NCI-H2081 (cell line): ENCODE measurements at regions not wholly inside any gene's neighbourhood (a gene's known extent, or its start where the extent isn't known, plus 50 kb on each side); places are given as distances from the start of the nearest gene placed in this dataset.
"Not testable (repeated sequence)": the region's sequence is repeated elsewhere in the genome, so short reads cannot be mapped to it uniquely, and the experiment has no call there.

Source experiments
- DNase-seq, 2 experiments: peaks; one replicate each; lab custom pipeline; 2025; lab: John Stamatoyannopoulos, UW

DNA sequence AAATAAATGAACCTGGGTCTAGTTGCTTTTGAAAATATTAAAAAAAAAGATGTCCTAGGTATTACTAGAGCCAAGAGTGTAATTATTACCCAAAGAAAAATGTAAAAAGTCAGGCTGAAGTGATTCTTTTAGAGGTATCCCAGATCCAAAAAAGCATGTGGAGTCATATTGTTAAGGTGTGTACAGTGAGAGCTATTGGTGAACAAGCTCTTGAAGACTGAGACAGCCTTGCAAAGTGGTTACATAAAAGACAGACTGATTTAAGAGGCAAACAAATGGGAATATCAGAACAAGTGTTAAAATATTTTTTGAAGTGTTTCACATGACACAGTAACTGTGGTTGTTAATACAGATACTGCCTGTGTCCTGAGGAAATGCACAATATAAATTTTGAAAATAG is 624.5 kb downstream of the PLOD2 start:
- DNase-seq, result no peak

DNA sequence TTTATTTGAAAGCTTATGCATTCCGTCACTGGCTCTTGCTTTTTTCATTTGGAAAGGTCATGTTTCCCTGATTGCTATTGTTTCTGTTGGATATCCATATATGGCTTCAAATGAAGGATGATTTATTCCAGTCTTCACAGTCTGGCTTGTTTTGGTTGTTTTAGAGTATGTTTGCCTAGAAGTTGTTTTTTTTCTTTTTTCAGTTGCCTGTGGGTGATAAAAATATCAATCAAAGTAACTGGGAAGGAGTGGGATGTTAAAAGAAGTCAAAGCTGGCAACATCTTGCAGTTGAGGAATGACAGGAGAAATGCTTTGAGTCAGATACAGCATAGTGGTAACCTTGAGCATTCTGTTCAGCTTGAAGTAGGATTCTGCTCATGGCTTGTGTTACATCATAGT is 610.5 kb downstream of the PLOD2 start:
- no peak for DNase-seq

DNA sequence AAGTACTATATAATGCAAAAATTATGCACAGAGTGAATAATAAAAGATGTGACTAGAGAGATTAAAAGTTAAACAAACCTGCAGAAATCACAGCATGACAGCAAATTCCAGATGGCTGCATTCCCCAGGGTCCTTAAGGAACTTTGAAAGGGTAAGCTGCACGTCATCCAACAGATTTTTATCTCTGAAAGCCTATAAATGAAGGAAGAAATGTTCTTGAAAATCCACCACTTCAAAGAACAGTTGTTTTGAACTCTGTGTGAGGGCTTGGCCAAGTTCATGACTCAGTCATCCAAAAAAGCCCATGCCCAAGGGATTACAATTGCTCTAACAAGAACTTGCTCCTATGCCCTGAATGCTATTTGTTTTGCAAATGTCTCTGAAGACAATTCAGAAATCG is 603.6 kb downstream of the PLOD2 start:
- DNase-seq, result no peak

DNA sequence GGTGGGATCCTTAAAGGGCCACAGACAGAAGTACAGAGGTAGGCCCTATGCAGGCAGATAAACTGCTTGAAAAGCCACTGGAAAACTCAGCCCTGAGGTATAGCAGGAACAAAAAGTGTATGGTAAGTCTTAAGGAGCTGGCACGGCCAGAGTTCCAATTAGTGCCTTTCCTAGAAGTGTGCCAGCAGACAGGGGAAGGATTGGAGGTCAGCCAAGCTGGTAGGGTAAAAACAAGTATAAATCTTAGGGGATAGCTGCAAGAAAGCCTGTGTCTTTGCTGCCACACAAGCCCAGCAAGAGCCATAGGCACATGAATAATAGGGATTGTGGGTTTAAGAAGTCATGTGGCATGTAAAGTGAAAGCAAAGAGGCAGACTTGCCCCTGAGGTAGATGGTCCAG is 582.5 kb downstream of the PLOD2 start:
- no peak for DNase-seq

DNA sequence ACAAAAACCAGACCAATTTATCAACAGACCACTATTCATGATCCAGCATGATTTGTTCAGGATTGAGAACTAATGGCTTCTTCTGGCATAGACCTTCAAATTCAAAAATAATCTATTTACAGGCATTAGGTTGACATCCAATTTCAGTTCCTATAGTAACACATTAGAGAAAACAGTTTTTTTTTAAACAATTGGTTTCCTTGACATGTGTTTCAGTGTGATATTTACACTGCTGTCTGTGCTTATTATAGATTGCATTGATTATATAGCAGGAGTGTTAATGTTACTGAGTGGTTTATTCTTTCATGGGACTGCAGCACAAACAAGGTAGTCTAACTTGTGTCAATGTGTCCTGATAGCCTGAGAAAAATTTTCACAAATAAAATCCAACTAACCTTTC is 579.3 kb downstream of the PLOD2 start:
- DNase-seq, result peak; percentile 23 to 75

DNA sequence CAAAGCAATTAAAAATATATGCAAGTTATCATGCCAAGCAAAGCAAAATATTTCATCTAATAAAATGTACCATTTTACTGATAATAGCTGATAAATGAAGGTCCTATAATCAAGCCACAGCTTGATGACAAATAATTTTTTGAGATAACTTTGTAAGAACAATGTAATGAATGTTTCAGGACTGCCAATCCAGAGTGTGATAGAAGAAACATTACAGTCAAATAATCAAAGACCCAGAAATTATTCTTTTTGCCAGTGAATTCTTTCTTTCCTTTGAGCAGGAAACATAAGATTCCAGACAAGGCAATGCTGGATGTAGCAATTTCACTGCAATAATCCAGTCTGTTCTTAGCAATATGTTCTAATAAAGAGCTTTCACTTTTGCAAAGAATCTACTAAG is 556.1 kb downstream of the PLOD2 start:
- DNase-seq, result no peak

DNA sequence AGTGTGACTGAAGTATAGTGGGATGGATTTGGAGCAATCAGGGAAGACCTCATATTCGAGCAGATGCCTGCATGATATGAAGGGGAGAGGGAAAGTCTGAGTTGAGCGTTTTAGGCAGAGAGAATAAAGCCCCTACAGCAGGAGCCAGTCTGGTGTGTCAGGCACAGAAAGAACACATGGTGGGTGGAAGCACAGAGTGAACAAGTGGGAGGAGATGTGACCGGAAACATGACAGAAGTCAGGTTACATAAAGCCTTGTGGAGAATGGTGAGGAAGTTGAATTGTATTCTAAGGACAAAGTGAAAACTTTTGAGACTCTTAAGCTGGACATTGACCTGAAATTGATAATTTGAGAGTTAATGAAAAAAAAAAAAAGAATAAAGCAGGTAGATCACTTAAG is 541.0 kb downstream of the PLOD2 start:
- DNase-seq, result no peak

DNA sequence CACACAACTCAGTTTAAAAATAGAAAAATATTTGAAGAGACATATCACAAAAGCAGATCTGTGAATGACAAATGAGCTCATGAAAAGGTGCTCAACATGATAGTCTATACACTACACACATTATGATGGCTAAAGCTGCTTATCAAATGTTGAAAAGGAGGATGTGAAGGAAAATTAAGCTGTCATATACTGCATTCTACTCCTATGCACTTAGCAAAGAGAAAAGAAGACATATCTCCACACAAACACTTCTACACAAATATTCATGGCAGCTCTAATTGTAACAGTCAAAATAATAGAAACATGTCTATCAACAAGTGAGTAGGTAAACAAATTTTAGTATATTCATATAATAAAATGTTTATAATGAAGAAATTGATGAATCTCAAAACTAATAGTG is 540.5 kb downstream of the PLOD2 start:
- no peak for DNase-seq

DNA sequence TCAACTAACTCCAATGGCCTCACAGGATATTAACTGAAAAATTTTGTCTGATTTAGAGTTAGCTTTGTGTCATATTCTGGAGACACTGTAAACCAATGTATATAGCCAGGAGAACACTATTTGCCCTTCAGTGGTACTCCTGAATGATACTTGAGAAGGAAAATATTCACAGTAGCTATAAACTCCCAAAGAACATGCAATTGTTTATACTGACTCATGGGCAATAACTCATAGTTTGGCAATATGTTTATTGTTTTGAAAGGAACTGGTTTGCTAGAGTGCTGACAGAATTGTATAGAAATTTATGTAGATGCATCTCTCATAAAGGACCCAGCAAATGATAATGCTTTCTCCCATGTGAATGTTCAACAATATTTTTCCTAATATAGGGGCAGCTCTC is 537.6 kb downstream of the PLOD2 start:
- no peak for DNase-seq

DNA sequence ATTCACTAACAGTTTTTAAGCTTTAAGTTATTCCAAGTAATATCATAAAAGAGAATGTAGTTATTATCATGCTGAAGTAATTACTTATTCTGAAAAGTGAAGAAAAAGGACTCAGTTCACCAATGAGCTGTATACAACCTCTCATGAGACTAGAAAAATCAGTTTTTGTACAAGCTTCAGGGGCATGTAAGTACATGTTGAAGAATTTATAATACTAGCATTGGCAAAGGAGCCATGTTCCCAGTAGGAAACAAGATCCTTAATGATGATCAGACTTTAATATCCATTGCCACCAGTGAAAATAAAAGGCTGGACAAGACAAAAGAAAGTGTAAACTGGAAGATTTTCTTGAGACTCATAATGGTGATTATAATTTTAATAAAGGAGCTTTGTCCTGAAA is 532.8 kb downstream of the PLOD2 start:
- no peak for DNase-seq

DNA sequence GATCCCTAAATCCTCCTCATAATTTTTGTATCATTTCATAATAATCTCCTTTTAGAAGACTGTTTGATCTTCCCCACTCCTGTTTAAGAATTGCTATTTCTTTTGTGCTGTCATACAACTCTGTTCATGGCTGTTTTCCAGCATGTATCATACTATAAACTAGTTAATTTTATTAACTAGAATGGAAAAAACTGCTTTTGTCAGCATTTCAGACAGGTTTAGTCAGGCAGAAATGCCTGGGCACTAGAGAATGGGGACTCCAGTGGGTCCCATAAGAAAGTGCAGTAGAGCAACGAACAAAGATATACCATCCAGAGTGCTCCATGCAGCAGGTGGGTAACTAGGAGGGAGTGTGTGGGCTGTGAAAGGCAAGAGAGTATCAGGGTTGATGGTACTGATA is 523.9 kb downstream of the PLOD2 start:
- DNase-seq, result no peak

DNA sequence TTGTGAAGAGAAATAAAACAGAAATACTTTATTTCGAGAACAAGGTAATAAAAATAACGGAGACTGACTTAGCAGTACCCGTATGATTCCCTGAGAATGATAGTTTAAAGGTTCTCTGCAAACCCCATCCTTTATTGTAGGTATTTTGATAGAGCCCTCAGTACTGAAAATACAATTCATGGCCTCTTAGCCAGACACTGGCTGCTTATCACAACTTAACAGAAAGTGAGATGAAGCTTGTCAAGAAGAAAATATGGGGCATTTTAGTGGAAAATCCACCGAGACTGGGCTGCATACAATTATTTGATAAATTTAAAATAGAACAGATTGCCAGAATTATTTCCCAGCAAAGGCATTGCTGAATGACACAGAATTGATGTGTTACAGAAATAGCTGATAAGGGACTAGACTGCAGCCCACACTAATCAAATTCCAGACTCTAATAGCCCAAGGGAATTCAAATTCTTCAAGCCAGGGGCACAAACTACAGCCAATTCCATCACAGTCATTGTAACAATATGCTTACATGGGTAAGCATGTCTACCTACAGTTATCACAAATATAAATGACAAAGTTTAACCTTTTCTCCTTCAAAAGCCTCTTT is 521.9 kb downstream of the PLOD2 start:
- no peak for DNase-seq

DNA sequence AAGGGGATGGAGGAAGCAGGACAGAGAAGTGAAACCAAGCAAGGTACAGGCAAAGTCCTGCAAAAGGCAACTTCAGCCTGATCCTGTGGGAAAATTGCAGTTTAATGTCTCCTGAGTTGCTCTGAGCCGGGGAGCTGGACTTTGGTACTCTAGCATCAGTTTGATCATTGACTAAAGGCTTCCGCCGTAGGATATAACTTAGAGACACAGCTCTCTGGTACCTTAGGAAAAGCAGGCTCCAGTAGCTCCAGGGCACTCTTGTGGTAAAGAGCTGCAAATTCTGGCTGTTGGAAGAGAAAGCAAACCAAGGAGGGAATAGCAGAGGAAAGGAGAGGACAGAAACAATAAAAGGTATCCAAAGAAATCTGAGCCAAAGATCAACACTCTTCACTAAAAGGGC is 521.1 kb downstream of the PLOD2 start:
- no peak for DNase-seq

DNA sequence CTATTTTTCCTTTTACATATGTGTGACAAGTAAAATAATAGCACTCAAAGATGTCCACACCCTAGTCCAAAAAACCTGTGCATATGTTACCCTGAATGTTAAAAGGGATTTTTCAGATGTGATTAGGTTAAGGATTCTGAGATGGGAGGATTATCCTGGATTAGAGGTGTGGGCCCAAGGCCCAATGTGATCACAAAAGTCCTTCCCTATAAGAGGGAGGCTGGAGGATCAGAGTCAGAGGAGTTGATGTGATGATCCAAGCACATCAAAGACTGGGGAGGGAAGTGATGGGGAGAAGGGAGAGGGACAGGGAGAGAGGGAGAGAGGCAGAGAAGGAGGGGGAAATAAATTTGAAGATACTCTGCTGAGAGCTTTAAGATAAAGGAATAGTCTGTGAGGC is 512.6 kb downstream of the PLOD2 start:
- no peak for DNase-seq

DNA sequence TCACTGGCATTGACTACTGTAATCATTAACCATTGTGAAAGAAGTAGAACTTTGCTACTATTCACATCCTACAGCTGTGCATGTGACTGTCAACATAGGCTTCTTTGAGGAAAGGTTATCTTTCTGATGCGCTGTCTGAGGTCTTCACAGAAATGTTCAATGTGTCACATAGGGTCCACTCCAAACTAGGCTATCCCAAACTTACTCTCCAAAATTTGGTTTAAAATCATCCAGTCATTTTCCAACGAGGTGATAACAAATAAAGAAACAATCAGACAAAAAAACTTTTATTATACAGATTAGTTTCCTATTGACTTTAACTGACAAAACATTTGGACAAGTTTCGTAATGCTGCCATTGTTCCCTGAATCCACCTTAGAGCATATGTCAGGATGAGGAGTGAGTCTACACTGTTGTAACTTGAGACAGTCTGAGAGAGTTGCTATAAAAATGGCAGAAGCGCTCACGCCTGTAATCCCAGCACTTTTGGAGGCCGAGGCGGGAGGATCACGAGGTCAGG is 511.6 kb downstream of the PLOD2 start:
- DNase-seq, result no peak

DNA sequence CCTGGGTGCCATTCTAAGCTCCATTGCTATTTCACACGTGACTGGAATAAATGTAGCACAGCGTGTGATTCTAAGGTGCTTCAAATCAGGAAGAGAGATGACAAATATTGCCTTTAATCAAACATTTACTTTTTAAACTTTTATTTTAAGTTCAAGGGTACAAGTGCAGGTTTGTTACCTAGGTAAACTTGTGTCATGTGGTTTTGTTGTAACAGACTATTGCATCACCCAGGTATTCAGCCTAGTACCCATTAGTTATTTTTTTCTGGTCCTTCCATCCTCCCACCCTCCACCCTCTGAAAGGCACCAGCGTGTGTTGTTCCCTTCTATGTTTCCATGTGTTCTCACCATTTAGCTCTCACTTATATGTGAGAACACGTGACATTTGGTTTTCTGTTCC is 510.8 kb downstream of the PLOD2 start:
- no peak for DNase-seq

DNA sequence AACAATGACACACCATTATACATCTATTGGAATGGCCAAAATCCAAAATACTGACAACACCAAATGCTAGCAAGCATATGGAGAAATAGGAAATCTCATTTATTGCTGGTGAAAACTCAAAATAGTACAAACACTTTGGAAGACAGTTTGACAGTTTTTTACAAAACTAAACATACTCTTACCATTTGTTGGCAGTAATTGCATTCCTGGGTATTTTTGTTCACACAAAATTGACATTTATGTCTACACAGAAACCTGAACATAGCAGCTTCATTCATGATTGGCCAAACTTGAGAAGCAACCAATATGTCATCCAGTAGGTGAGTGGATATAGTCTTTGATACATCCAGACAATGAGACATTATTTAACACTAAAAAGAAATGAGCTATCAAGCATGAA is 489.9 kb downstream of the PLOD2 start:
- no peak for DNase-seq

DNA sequence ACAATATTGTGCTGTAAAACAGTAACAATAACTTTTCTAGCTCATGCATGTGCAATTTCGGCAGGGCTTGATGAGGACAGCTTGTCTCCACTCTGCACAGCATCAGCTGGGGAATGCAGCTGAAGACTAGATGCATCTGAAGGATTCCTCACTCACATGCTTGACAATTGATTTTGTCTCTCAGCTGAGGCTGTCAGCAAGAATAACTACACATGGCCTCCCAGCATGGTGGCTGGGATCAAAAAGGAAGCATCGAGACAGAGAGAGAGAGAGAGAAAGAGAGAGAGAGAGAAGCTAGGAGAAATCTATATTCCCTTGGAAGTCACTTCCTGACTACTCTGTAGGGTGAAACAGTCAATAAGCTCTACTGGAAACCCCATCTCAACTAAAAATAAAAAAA is 487.1 kb downstream of the PLOD2 start:
- DNase-seq, result no peak

DNA sequence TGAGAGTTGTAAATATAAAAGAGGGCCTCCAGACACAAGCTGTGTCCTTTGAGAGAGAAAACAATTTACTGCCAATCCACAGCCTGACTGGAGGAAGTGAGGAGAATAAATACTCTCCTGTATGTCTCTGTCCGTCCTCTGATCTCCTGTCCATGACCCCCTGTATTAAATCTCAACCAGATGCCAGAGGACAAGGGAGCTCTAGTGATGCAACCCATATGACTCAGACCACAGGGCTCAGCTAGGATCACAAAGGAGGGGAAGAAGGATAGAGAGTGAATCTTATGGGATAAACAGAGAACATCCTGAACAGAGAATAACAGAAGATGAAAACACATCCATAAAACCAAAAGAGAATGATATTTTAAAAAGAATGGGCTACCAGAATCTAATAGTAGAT is 482.6 kb downstream of the PLOD2 start:
- DNase-seq, result no peak

DNA sequence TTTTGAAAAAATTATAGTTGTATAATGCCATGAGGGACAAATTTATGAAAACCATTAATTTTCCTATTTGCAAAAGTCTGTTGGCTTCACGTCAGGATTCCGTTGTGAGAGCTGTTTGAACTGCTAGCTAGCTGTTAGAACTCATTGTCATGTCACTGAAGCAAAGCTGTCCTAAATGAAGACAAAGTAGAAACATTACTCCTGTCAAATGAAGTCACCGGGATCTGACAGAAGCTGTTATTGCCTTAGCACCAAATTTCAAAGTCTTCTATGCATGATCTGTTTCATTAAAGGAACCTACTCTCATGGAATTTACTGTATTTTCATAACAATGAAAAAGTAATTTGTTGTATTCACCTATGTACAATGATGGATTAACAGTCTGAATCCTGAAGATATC is 479.8 kb downstream of the PLOD2 start:
- DNase-seq, result peak in 1 of 2 experiments; percentile 18

DNA sequence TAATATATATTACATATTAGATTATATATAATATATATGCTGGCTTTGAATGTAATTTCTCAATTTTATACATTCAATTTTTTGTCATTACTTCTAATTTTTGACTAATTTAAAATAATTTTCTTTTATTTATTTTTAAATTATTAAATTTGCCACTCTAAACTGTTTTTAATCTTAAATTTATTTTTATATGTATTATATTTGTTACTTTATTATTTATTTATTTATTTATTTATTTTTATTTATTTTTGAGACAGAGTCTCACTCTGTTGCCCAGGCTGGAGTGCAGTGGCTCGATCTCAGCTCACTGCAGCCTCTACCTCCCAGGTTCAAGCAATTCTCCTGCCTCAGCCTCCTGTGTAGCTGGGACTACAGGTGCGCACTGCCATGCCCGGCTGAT is 473.0 kb downstream of the PLOD2 start:
- DNase-seq, result not testable (repeated sequence)

DNA sequence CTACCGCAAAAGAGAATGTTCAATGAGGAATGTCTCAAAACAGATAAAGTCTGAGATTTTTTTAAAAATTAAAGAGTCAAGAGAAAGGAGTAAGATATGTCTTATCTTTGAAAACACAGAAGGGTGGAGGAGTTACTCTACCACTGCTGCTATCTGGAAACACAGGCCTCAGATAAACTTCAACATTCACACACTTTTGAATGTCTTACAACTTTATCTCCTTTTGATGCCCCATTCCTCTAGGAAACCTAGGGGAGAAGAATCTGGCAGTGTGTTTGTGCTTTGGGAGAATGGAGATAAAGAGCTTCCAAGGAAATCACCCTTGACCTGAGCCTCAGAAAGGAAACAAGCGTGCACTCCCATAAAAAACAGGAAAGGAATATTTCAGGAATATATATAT is 468.2 kb downstream of the PLOD2 start:
- no peak for DNase-seq

DNA sequence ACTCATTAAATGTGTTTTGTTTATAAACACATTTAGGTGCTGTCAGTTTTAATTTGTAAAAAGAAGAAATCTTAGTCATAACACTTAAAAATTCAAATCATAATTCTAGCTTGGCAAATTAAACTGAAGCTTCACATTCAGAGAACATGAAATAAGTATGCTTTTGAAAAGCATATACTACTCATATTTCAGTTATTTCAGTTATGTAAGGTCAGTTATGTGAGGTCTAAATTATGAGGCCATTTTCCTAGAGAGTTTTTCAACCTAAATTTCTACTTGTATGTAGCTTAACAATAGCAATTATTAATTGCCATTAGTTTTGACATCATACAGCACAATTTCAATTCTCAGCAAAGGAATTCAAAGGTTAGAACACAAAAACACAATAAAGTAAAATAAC is 465.0 kb downstream of the PLOD2 start:
- DNase-seq, result no peak

DNA sequence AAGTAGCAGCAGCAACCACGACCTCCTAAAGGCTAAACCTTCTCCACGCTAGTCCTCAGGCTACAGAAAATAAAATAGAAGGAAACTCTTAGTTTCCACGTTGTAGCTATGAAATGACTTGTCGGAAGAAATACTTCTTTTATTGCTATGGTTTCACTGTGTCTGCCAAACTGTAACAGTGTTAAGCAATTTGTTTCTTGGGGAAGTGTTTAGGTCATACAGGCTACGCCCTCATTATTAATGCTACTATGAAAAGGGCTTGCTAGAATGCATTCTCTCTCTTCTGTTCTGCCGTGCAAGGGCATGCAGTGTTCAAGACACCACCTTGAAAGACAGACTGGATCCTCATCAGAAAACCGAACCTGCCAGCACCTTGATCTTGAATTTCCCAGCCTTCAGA is 462.7 kb downstream of the PLOD2 start:
- DNase-seq, result no peak

DNA sequence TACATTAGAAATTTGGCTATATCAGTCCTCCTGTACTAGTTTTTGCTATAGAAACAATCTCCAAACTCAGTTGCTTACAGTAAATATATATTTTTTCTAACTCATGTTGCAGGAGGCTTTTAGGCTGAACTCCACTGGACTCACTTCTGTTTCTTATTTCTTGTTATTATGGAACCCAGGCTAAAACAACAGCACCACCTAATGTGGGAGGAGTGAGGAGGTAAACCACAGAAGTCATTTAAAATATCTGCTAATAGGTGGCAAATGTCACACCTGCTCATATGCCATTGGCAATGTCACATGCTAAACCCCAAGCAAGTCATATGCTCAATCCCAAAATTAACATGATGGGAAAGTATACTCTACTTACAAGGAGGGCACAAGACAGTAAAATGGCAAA is 462.2 kb downstream of the PLOD2 start:
- no peak for DNase-seq
